ENCODE measurements at regions not wholly inside any gene's neighbourhood (a gene's known extent, or its start where the extent isn't known, plus 50 kb on each side); places are given as distances from the start of the nearest gene placed in this dataset.
"Not testable (repeated sequence)": the region's sequence is repeated elsewhere in the genome, so short reads cannot be mapped to it uniquely, and the experiment has no call there.

DNA sequence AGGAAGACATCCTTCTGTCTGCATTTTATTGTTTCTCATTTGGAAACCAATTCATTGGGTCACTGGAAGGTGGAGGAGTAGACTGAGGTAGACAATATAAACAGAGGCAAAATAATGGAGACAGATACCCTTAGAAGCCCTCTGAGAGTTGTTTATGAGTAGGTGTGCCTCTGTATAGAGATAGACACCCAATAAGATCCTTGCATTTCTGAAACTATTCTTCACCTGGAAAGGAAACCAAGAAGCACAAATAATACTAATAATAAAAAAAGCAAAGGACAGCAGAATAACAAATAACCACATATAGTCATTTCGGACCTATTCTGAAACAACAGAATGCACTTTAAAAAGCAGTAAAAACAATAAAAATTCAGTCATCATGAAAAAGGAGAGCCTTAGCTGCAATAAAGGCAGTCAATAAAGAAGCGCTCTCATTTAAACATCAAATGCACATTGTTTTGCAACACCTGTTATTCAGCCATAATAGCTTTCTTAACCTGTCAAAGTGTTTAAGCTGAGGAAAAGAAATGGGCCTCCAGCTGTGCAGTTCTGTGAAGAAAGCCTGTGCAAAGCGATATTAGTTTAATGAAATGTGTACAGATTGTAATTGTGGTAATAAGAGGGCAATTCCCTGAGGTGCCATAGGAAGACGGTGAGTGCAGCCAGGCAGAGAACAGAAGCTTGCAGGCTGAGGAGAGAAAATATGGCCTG is 904.2 kb downstream of the STPG2 start:
- ATAC-seq (replicated peaks) = no peak
- H3K9me3 Mint-ChIP-seq = no peaks in the 10 kb centered on the region
- H3K27me3 Mint-ChIP-seq = no peaks in the 10 kb centered on the region
- no peak overlapping the region for H3K4me3 Mint-ChIP-seq
- no peaks in the 10 kb centered on the region for H3K4me1 Mint-ChIP-seq
- H3K27ac Mint-ChIP-seq = no peak overlapping the region
- no peaks in the 10 kb centered on the region for H3K36me3 Mint-ChIP-seq (ENCODE audit: low read depth)

DNA sequence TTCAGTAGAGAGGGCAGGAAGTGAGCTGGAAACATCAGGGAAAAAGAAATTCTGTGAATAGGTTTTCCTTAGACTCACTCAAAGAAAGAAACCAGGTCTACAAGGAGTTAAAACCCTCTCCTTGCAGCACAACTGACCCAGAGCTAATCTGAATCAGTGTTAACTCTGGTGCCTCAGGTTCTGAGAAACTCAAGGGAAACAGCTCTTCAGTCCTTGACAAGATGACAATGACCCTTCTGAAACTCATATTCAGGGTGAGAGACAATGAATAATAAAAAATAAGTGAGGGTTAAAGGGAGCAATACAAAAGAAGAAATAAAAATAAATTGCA is 903.6 kb downstream of the STPG2 start:
- no peak for ATAC-seq (replicated peaks)
- Mint-ChIP-seq H3K27ac (no peak overlapping the region), H3K4me3 (no peak overlapping the region), H3K27me3 (no peaks in the 10 kb centered on the region), H3K9me3 (no peaks in the 10 kb centered on the region), H3K36me3 (ENCODE audit: low read depth) (no peaks in the 10 kb centered on the region), H3K4me1 (no peaks in the 10 kb centered on the region)

DNA sequence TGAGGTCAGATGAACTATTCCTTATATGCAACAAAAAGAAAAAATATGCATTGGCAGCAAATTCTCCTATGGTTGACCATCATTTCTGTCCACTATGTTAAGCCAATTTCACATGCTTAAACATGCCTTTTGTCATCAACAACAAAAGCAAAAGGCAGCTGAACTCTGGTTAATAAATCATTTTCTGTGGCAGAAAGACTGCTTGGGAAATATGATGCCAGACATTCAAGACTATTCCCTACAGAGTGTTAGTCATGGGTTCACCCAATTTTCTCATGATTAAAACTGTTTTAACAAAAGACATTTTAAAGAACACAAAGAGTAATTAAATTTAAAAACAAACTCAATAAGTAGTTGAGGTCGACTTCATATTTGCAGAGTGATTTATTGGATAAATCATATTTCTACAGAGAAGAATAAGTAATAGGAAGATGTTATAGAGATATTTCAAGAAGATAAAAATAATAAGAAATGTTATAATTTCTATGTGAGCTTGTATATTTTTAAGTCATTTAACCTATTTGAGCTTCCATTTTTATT is 890.6 kb downstream of the STPG2 start:
- peaks cover 9% of the 10 kb centered on the region for H3K9me3 Mint-ChIP-seq
- H3K27ac Mint-ChIP-seq = no peak overlapping the region
- no peaks in the 10 kb centered on the region for H3K4me1 Mint-ChIP-seq
- H3K4me3 Mint-ChIP-seq = no peak overlapping the region
- no peaks in the 10 kb centered on the region for H3K27me3 Mint-ChIP-seq
- no peak for ATAC-seq (replicated peaks)
- no peaks in the 10 kb centered on the region for H3K36me3 Mint-ChIP-seq (ENCODE audit: low read depth)

DNA sequence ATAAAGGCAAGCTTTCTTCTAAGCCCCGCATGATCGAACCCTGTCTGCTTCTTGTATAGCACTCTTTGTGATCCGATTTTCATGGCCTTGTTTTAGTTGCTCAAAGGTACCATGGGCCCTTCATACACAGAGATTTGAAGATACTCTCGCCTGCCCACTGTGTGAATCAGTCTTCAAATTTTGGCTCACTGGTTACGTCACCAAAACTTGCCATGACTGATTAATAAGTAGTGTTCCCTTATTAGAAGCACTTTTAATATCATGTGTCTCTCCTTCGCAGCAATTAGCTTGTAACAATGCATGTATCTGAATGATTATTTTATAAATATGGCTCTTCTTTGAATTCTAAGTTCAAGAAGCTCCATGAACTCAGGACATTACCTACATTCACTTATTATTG is 880.5 kb downstream of the STPG2 start:
- Mint-ChIP-seq H3K9me3 (no peaks in the 10 kb centered on the region), H3K4me3 (no peak overlapping the region), H3K36me3 (ENCODE audit: low read depth) (no peaks in the 10 kb centered on the region), H3K27ac (no peak overlapping the region), H3K27me3 (no peaks in the 10 kb centered on the region), H3K4me1 (no peaks in the 10 kb centered on the region)
- ATAC-seq (replicated peaks) = no peak

DNA sequence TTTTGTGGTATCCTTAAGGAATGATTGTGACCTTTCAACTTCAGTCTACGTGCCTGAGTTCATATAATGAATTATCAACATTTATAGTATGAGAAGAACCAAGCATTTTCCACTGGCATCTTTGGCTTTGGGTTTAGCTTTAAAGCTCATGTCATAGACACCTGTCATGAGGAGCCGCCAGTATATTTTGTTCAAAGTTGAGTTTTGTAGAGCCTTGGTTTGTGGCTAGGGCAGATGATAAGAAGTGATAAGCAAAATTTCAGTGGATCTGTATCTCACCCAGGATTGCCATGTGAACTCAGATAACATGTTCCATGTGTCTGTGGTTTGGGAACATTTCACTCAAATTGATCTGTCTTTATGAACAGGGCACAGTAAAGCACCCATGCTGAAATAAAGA is 873.2 kb downstream of the STPG2 start:
- Mint-ChIP-seq H3K4me1 (no peaks in the 10 kb centered on the region), H3K4me3 (no peak overlapping the region), H3K27ac (no peak overlapping the region), H3K27me3 (no peaks in the 10 kb centered on the region), H3K36me3 (ENCODE audit: low read depth) (no peaks in the 10 kb centered on the region), H3K9me3 (peaks cover 7% of the 10 kb centered on the region)
- no peak for ATAC-seq (replicated peaks)

DNA sequence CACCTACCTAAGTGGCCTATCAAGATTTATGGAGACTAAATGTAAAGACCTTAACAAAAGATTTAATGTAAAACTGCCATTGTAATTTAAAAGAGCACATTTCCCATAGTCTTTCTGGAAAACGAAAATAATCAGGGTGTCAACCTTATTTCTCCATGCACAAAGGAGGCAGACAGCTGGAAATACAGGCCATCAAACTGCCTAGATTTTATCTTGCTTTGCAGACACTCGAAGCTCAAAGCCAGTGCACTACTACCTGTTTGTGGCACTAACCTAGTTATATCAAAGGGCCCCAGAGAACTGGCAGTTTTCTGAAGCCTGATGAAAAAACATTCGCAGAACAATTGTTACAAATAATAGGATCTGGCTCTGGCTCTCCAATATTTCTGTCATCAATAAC is 863.9 kb downstream of the STPG2 start:
- Mint-ChIP-seq H3K27me3 (no peaks in the 10 kb centered on the region), H3K4me1 (no peaks in the 10 kb centered on the region), H3K27ac (no peak overlapping the region), H3K9me3 (no peaks in the 10 kb centered on the region), H3K36me3 (ENCODE audit: low read depth) (no peaks in the 10 kb centered on the region), H3K4me3 (no peak overlapping the region)
- ATAC-seq (replicated peaks) = no peak

DNA sequence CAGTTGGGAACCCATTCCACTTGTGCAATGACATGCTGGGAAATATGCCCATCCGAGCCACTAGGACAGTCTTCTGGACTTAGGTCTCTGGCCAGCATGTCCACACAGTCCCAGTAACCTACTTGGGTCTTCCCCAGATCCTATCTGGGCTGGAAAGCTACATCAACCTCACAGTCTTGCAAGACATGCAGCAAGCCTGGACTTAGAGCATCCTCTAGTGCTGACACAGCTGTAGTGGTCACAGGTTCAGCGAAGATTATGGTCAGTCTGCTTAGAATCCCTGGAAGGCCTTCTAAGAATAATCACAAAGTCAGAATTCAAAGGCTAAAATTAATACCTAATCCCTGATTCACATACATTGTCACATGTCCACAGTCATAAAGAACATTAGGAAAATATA is 842.7 kb downstream of the STPG2 start:
- H3K4me1 Mint-ChIP-seq = no peaks in the 10 kb centered on the region
- H3K4me3 Mint-ChIP-seq = no peak overlapping the region
- no peaks in the 10 kb centered on the region for H3K27me3 Mint-ChIP-seq
- H3K9me3 Mint-ChIP-seq = peaks cover 4% of the 10 kb centered on the region
- no peak overlapping the region for H3K27ac Mint-ChIP-seq
- H3K36me3 Mint-ChIP-seq (ENCODE audit: low read depth) = no peaks in the 10 kb centered on the region
- no peak for ATAC-seq (replicated peaks)

DNA sequence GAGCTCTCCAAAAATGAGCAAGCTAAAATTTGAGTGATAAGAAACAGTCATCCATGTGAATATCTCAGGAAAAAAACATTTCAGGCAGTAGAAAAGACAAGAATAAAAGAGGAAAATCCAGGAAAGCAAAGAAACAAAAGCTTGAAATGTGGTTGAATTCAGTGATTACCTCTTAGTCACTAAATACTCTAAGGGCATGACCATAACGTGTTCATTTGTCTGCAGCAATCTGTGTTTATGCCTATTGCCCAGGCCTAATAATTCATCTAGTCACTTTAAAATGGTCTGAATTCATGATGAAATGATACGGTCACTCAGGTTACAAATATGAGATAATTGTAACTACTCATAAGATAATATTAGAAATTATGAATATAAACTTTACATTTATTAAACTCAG is 837.9 kb downstream of the STPG2 start:
- ATAC-seq (replicated peaks) = no peak
- Mint-ChIP-seq H3K9me3 (no peaks in the 10 kb centered on the region), H3K27me3 (no peaks in the 10 kb centered on the region)

DNA sequence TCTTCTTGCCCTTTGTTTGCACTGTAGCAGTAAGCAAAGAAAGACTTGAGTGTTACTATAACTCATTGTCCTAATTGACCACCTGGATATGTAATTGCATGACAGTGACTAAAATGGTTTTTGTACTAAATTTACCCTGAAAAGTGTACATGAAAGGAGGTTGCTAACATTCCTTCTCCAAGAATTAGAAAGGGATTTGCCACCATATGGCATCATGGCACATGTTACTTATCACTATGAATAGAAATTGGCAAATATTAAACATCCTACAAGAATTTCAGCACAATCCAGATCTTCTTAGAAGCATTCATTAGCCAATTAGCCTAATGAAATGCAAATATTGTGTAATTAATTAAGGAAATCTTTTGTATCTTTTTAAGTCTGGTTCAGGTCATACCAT is 834.2 kb downstream of the STPG2 start:
- H3K36me3 Mint-ChIP-seq (ENCODE audit: low read depth) = no peaks in the 10 kb centered on the region
- no peaks in the 10 kb centered on the region for H3K27me3 Mint-ChIP-seq
- H3K4me3 Mint-ChIP-seq = no peak overlapping the region
- no peak overlapping the region for H3K27ac Mint-ChIP-seq
- H3K9me3 Mint-ChIP-seq = no peaks in the 10 kb centered on the region
- ATAC-seq (replicated peaks) = no peak
- no peaks in the 10 kb centered on the region for H3K4me1 Mint-ChIP-seq

More for the DNA sequence above, 837.9 kb downstream of the STPG2 start:
- H3K36me3 Mint-ChIP-seq (ENCODE audit: low read depth) = no peaks in the 10 kb centered on the region
- no peak overlapping the region for H3K27ac Mint-ChIP-seq
- no peak overlapping the region for H3K4me3 Mint-ChIP-seq
- no peaks in the 10 kb centered on the region for H3K4me1 Mint-ChIP-seq

DNA sequence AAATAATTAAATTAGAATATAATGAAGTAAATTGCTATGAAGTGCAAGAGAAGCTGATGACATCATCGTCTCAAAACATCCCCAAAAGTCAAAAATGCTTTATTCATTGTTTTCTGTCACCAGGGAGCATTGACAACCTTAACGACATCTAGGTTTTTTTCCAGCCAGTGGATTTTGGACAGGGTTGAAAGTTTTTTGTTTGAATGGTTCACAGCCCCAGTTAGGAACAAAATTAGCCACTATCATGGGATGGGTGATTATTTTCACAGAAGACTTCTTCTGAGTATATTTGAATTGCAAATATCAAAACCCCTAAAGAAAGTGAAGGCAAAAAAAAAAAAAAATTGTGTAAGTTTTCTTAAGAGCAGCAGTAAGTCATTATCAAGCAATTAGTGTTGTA is 826.1 kb downstream of the STPG2 start:
- Mint-ChIP-seq H3K9me3 (peaks cover 3% of the 10 kb centered on the region), H3K4me3 (no peak overlapping the region), H3K27me3 (no peaks in the 10 kb centered on the region), H3K27ac (no peak overlapping the region), H3K36me3 (ENCODE audit: low read depth) (no peaks in the 10 kb centered on the region), H3K4me1 (no peaks in the 10 kb centered on the region)
- no peak for ATAC-seq (replicated peaks)

DNA sequence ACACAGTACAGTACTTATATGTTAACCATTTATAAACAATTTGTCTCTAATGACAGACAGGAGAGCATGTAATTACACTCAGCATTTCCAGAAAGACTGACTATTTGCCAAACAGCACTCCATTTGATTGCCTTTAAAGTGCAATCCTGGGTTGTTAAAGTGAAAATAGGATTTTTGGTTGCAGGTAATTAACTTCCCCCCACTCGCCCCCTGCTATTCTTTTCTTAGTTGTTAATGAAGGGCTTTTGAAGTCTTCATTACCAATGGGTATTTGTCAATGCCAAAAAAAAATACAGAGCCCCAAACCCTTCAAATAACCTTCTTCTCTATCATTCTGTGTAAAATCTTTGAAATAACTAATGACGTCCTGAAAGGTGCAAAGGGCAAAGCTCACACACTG is 825.6 kb downstream of the STPG2 start:
- H3K9me3 Mint-ChIP-seq = peaks cover 3% of the 10 kb centered on the region
- H3K4me3 Mint-ChIP-seq = no peak overlapping the region
- no peak for ATAC-seq (replicated peaks)
- no peaks in the 10 kb centered on the region for H3K4me1 Mint-ChIP-seq
- no peaks in the 10 kb centered on the region for H3K36me3 Mint-ChIP-seq (ENCODE audit: low read depth)
- no peaks in the 10 kb centered on the region for H3K27me3 Mint-ChIP-seq
- no peak overlapping the region for H3K27ac Mint-ChIP-seq

DNA sequence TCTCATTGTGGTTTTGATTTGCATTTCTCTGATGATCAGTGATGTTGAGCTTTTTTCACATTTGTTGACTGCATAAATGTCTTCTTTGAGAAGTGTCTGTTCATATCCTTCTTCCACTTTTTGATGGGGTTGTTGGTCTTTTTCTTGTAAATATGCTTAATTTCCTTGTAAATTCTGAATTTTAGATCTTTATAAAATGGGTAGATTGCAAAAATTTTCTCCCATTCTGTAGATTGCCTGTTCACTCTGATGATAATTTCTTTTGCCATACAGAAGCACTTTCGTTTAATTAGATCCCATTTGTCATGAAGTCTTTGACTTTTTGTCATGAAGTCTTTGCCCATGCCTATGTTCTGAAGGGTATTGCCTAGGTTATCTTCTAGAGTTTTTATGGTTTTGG is 817.5 kb downstream of the STPG2 start:
- H3K27me3 Mint-ChIP-seq; H3K36me3 Mint-ChIP-seq (ENCODE audit: low read depth); H3K4me1 Mint-ChIP-seq; H3K27ac Mint-ChIP-seq; H3K4me3 Mint-ChIP-seq; ATAC-seq (replicated peaks); H3K9me3 Mint-ChIP-seq: not testable (repeated sequence)

DNA sequence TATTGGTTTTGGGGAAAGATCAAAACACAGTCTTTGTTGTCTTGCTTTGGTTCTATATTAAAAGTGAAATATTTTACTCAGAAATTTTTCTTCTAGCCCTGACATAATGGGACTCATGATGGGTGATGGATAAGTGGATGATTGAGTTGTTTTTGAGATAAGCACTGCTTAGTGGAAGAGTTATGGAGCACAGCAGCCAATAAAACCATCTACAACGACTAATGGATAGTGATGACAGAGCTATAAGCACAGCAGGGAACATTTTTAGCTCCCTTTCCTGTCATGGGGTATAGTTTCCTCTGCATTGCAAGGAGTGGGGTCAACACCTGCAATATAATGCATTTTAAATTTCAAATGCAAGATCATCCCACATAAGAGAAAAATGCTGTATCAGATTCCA is 812.4 kb downstream of the STPG2 start:
- H3K9me3 Mint-ChIP-seq = peaks cover 9% of the 10 kb centered on the region
- no peak overlapping the region for H3K27ac Mint-ChIP-seq
- ATAC-seq (replicated peaks) = no peak
- no peak overlapping the region for H3K4me3 Mint-ChIP-seq
- no peaks in the 10 kb centered on the region for H3K27me3 Mint-ChIP-seq
- no peaks in the 10 kb centered on the region for H3K36me3 Mint-ChIP-seq (ENCODE audit: low read depth)
- H3K4me1 Mint-ChIP-seq = no peaks in the 10 kb centered on the region

DNA sequence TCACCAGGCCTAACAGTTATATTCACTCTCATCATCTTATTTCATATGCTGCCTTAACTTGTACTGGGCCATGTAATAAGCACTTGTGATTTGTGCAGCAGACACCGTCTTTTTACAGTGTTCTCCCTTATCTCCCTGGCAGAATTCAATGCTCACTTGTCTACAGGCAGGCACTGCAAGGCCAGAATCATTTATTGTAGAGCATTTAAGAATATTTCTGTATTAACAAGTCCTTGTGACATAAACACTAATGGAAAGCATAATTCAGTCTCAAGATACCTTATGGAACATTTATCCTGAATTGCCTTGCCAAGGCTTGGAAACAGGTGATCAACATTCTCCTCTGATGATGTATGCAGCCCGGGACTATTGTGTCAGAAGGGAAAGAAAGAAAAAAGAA is 808.9 kb downstream of the STPG2 start:
- H3K9me3 Mint-ChIP-seq = peaks cover 22% of the 10 kb centered on the region

DNA sequence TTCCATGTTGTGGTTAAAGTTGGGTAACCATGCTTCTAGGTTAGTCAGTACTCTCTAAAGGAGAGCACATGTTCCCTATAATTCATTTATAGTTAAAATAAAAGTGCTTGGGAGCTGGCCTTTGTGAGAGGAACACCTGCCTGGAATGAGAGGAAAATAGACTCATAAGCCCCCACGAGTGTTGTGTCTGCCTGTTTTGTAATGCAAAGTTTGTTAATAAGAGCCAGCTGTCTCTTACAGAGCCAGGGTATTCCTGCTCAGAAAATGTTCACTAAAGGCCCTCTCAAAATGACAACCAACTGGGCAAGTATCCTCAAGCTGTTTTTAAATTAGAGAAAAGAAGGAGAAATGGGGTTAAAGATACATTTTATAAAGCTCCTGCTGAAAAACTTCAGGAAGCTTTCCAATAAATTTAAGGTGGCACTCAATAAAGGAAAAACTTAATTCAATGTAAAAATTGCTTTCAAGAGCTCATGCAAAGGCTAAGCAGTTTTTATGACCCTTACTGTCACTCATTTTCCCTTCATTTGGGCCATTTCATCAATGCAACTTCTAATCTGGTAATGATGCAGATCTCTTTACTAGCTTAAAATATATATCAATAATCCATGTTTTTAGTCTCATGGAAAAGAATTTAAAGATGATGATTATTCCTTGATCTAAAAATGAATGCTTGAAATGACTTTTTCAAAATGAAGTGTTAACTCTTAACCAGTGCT is 793.6 kb downstream of the STPG2 start:
- no peak for ATAC-seq (replicated peaks)
- no peaks in the 10 kb centered on the region for H3K9me3 Mint-ChIP-seq
- H3K36me3 Mint-ChIP-seq (ENCODE audit: low read depth) = no peaks in the 10 kb centered on the region
- no peak overlapping the region for H3K4me3 Mint-ChIP-seq
- H3K4me1 Mint-ChIP-seq = no peaks in the 10 kb centered on the region
- H3K27me3 Mint-ChIP-seq = no peaks in the 10 kb centered on the region
- H3K27ac Mint-ChIP-seq = no peak overlapping the region

More for the DNA sequence above, 808.9 kb downstream of the STPG2 start:
- no peaks in the 10 kb centered on the region for H3K4me1 Mint-ChIP-seq
- ATAC-seq (replicated peaks) = no peak
- H3K4me3 Mint-ChIP-seq = no peak overlapping the region
- H3K27me3 Mint-ChIP-seq = no peaks in the 10 kb centered on the region
- no peak overlapping the region for H3K27ac Mint-ChIP-seq
- no peaks in the 10 kb centered on the region for H3K36me3 Mint-ChIP-seq (ENCODE audit: low read depth)
